Superior temporal gyrus (tissue), 1 donor: ENCODE measurements at regions not wholly inside any gene's neighbourhood (a gene's known extent, or its start where the extent isn't known, plus 50 kb on each side); places are given as distances from the start of the nearest gene placed in this dataset.

Source experiments
- DNase-seq: peaks from one replicate; pipeline ENCODE4 v3.0.0-alpha.2; 2016; ENCODE audit errors: extremely low spot score

GRCh38 chr2:16257322-16258028 is 317.1 kb downstream of the MYCN start:
- no peak for DNase-seq

- DNase-seq, result no peak
Measured at GRCh38 chr2:16256601-16257321, 316.4 kb downstream of the MYCN start.

- DNase-seq, result no peak
Measured at GRCh38 chr2:16255120-16255519, 314.8 kb downstream of the MYCN start.

- DNase-seq, result no peak
Measured at GRCh38 chr2:16254356-16254965, 314.1 kb downstream of the MYCN start.

GRCh38 chr2:16253291-16253690 is 312.9 kb downstream of the MYCN start:
- no peak for DNase-seq

- no peak for DNase-seq
Measured at GRCh38 chr2:16252891-16253290, 312.5 kb downstream of the MYCN start.

- no peak for DNase-seq
Measured at GRCh38 chr2:16252251-16252650, 311.9 kb downstream of the MYCN start.

GRCh38 chr2:16251511-16252225 is 311.3 kb downstream of the MYCN start:
- DNase-seq, result no peak

GRCh38 chr2:16250886-16251285 is 310.5 kb downstream of the MYCN start:
- DNase-seq, result no peak

GRCh38 chr2:16250466-16250865 is 310.1 kb downstream of the MYCN start:
- no peak for DNase-seq

GRCh38 chr2:16250056-16250425 is 309.7 kb downstream of the MYCN start:
- DNase-seq, result no peak

GRCh38 chr2:16249246-16250055 is 309.1 kb downstream of the MYCN start:
- no peak for DNase-seq

GRCh38 chr2:16248571-16249105 is 308.3 kb downstream of the MYCN start:
- no peak for DNase-seq

- DNase-seq, result no peak
Measured at GRCh38 chr2:16247326-16248122, 307.2 kb downstream of the MYCN start.

GRCh38 chr2:16246911-16247310 is 306.6 kb downstream of the MYCN start:
- DNase-seq, result no peak

- no peak for DNase-seq
Measured at GRCh38 chr2:16246281-16246850, 306.0 kb downstream of the MYCN start.

GRCh38 chr2:16245481-16246054 is 305.2 kb downstream of the MYCN start:
- DNase-seq, result no peak

GRCh38 chr2:16244966-16245320 is 304.6 kb downstream of the MYCN start:
- no peak for DNase-seq

- DNase-seq, result no peak
Measured at GRCh38 chr2:16244153-16244965, 304.0 kb downstream of the MYCN start.
